PFSK-1 (cell line): ENCODE measurements at regions not wholly inside any gene's neighbourhood (a gene's known extent, or its start where the extent isn't known, plus 50 kb on each side); places are given as distances from the start of the nearest gene placed in this dataset.

ENCODE experiments used
- FOXP2 ChIP-seq: optimal IDR thresholded peaks from 2 replicates; pipeline ENCODE3; 2011; ENCODE audit warnings: borderline replicate concordance, control low read depth, inconsistent platforms; ENCODE audit not compliant: insufficient read depth; ENCODE audit errors: extremely low read length, extremely low read depth
- POLR2AphosphoS5 ChIP-seq: IDR thresholded peaks from 2 replicates; pipeline ENCODE4 v1.6.1; 2012; ENCODE audit warnings: low read depth, mild to moderate bottlenecking, control low read depth, low read length, moderate library complexity
- REST ChIP-seq, 2 experiments: IDR thresholded peaks; 2 replicates each; pipeline versions ENCODE4 v1.6.1 to v1.8.0; 2011 to 2012; ENCODE audit warnings: low read depth in 2 of 2, low read length in 2 of 2, control low read depth in 1 of 2, inconsistent platforms in 1 of 2, mild to moderate bottlenecking in 1 of 2, moderate library complexity in 1 of 2; ENCODE audit not compliant: insufficient read depth in 1 of 2
- SIN3A ChIP-seq: IDR thresholded peaks from 2 replicates; pipeline ENCODE4 v1.6.1; 2012; ENCODE audit warnings: mild to moderate bottlenecking, low read length, moderate library complexity, borderline replicate concordance; ENCODE audit not compliant: insufficient read depth
- TAF1 ChIP-seq: IDR thresholded peaks from 2 replicates; pipeline ENCODE4 v1.6.1; 2012; ENCODE audit warnings: low read length, control low read depth, borderline replicate concordance; ENCODE audit not compliant: insufficient read depth

- TF ChIP-seq SIN3A (no peak), REST (IDR thresholded peaks at IDR 0.05; ENCODE audit: insufficient read depth in 1 of 2, low read depth in 2 of 2, low read length in 2 of 2) (no peak), FOXP2 (no peak), TAF1 (no peak), POLR2AphosphoS5 (no peak)
Measured at GRCh38 chr21:35582731-35583130, 477.6 kb downstream of the SETD4 start.

- TF ChIP-seq SIN3A (no peak), REST (IDR thresholded peaks at IDR 0.05; ENCODE audit: insufficient read depth in 1 of 2, low read depth in 2 of 2, low read length in 2 of 2) (no peak), TAF1 (no peak), FOXP2 (no peak)
Measured at GRCh38 chr21:35581640-35582039, 478.7 kb downstream of the SETD4 start.

- TF ChIP-seq TAF1 (no peak), POLR2AphosphoS5 (no peak), SIN3A (no peak), FOXP2 (no peak), REST (IDR thresholded peaks at IDR 0.05; ENCODE audit: insufficient read depth in 1 of 2, low read depth in 2 of 2, low read length in 2 of 2) (no peak)
Measured at GRCh38 chr21:35579520-35580293, 480.6 kb downstream of the SETD4 start.

- TF ChIP-seq POLR2AphosphoS5 = no peak
- TF ChIP-seq REST (IDR thresholded peaks at IDR 0.05; ENCODE audit: insufficient read depth in 1 of 2, low read depth in 2 of 2, low read length in 2 of 2) = no peak
- no peak for TF ChIP-seq SIN3A
- no peak for TF ChIP-seq FOXP2
- TF ChIP-seq TAF1 = no peak
Measured at GRCh38 chr21:35578831-35579471, 481.4 kb downstream of the SETD4 start.
